Activated gamma-delta T cell treated with Interleukin-2 at 50 U/mL for 16 hours (primary cell): ENCODE measurements at regions not wholly inside any gene's neighbourhood (a gene's known extent, or its start where the extent isn't known, plus 50 kb on each side); places are given as distances from the start of the nearest gene placed in this dataset.

Experiments
- DNase-seq: peaks from one replicate; pipeline ENCODE4 v3.0.0-alpha.2; 2020

DNA sequence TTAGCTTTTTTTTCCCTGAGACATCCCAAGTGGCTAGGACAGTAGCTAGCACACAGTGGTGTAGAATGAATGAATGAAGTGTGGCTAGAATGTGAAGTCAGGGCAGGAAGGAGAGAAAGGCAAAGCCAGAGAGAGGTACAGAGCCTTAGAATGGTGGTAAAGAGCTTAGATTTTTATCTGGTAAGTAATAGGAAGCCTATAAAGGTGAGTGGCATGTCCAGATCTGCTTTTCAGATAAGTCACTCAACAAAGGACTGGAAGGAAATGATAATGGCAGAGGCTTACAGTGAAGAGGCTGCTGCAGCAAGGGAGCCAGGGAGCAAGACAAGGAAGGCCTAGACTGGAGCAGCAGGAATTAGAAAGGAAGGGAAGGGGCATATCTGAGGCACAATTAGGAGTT lies 96.0 kb upstream of the PRDM1 start:
- DNase-seq: no peak

- no peak for DNase-seq
These were observed 97.1 kb upstream of the PRDM1 start for GRCh38 chr6:105988812-105989577.

- DNase-seq: no peak
These were observed 97.8 kb upstream of the PRDM1 start for GRCh38 chr6:105988321-105988720.

GRCh38 chr6:105987516-105987915 lies 98.6 kb upstream of the PRDM1 start:
- DNase-seq: no peak

- no peak for DNase-seq
These were observed 99.1 kb upstream of the PRDM1 start for GRCh38 chr6:105986998-105987397.

GRCh38 chr6:105985816-105986632 lies 100.1 kb upstream of the PRDM1 start:
- DNase-seq: no peak

DNA sequence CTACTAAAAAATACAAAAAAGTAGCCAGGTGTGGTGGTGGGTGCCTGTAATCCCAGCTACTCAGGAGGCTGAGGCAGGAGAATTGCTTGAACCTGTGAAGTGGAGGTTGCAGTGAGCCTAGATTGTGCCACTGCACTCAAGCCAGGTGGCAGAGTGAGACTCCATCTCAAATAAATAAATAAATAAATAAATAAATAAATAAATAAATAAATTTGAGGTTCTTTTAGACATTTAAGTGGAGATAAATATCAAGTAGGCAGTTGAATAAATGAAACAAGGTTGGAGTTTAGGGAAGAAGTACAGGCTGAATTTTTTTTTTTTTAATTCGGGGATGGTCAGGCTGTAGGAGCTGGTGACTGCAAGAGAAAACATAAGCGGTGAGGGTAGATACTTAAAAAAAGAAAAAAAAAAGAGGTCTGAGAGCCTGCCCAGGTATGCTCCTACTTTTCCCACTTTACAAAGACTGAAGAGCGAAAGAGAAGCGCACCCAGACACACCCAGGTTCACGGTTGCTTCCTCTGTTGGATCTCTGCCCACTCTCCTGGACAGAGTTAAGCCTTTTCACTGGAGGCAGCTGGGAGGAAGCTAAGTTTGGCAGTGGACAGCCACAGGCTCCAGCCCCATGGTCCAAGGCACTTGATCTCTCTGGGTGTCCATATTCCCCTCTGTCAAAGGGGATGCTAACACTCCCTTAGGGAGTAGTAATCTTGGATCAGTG lies 100.9 kb upstream of the PRDM1 start:
- DNase-seq: no peak

DNA sequence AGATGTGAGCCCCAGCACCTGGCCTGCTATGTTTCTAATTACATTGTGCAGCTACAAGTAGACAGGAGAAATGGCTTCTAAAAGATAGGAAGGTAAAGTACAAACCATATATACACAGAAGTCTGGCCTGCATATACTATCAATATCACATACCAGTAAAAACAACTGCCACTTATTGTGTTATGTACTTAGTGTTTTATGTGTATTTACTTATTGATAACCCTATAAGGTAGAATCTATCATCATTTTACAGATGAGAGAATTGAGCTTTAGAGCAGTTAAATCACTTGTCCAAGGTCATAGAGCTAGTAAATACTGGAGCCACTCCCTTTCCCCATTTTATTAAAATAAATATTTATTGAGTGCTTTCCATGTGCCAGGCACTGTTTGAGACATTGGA lies 102.4 kb upstream of the PRDM1 start:
- no peak for DNase-seq

GRCh38 chr6:105982761-105983540 lies 103.2 kb upstream of the PRDM1 start:
- DNase-seq: no peak

GRCh38 chr6:105981888-105982358 lies 104.2 kb upstream of the PRDM1 start:
- no peak for DNase-seq

DNA sequence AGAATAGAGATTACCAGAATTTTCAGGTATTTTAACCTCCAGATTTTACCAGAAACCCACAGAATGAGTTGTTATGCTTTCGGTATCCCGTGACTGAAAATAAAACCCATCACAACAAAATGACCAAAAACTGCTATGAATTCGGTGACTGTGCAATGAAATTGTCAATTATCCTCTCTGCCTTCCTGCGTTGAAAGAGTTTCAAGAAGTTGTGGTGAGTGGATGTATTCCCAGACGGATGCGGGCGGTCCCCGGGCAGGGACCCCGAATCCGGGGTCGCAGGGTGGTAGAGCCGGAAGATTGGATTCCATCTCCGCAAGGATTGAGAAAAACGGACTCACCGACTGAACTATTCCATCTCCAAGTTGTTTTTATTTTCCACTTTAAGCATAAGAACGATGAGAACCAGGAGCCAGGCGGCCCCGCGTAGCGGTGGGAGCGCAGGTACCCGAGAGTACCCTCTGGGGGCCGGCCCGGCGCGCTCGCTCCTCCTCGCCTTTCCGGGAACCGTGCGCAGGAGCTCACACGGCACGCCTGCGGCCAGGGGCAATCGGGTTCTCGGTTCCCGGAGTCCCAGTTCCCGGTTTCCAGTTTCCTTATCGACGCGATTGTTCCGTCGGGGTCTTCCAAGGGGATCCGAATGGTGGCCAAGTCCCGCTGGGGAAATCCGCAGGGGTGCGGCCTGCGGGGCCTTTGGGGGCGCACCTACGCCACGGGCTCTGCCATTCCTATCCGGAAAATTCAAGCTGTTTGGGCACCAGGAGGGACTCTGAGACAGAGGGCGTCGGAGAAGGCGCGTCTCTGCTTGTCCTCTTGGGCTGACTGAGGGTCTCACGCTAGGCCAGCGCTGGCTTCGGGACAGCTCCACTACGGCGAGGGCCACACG lies 104.9 kb upstream of the PRDM1 start:
- peak; percentile 32 for DNase-seq

DNA sequence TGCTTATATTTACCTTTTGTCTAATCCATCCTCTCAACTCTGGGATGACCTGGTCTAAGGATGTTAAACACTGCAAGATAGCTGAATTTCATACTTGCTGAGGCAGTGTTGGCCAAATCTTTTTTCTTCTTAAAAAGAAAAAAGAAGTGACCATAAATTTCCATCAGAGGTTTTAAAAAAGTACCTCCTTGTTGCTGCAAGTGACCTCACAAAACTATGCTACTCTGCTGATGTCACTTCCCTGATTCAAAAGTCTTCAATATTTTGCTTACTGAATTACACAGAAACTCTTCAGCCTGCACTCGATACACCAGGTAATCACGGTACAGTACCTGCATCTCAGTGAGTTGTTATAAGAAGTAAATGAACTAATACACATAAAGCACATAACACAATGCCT lies 107.2 kb upstream of the PRDM1 start:
- no peak for DNase-seq

- no peak for DNase-seq
These were observed 108.1 kb upstream of the PRDM1 start for GRCh38 chr6:105977934-105978504.

DNA sequence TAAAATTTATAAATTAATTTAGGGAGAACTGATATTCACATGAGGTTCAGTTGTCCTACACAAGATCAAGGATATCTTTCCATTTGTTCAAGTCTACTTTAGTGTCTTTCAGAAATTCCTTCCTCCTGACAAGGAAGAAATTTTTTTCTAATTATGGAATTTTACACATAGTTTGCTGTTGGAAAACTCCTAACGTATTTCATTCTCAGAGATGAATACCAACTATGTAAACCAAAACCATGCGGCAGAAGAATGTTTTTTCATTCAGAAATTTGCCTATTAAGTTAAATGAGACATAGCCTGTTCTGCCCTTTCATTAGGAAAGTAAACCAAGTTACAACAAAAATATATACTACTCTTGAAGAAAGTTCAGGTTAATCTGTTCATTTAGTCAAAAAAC lies 111.2 kb upstream of the PRDM1 start:
- DNase-seq: no peak

GRCh38 chr6:105972440-105972839 lies 113.7 kb upstream of the PRDM1 start:
- no peak for DNase-seq

DNA sequence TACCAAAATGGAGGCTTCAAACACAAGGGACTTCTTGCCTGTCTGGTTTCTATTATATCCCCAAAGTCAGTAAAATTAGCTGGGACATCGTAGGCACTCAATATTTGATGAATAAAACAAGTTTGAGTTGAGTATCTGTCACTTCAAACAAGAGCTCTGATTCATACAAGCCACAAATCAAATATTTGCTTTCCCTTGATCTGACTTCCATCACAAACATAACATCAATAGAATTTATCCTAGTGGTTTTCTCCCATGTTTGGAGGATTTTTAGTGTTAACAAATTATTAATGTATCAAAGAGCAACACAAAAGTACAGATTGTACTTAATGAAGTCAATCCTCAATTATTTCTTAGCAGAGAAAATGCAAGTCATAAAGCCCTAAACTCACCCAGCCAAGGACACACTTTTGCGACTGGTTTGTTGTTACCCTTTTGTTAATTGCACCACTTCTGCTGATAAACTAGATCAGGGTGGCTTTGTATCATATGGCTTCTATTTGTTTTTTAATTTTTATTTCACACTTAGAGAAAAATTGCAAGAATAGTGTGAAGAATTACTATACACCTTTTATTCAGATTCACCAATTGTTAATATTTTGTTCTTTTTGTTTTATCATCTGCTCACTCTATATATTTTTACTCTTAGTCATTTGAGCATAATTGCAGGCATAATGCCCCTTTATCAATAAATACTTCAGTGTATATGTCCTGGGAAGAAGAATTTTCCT lies 117.4 kb upstream of the PRDM1 start:
- DNase-seq: no peak

DNA sequence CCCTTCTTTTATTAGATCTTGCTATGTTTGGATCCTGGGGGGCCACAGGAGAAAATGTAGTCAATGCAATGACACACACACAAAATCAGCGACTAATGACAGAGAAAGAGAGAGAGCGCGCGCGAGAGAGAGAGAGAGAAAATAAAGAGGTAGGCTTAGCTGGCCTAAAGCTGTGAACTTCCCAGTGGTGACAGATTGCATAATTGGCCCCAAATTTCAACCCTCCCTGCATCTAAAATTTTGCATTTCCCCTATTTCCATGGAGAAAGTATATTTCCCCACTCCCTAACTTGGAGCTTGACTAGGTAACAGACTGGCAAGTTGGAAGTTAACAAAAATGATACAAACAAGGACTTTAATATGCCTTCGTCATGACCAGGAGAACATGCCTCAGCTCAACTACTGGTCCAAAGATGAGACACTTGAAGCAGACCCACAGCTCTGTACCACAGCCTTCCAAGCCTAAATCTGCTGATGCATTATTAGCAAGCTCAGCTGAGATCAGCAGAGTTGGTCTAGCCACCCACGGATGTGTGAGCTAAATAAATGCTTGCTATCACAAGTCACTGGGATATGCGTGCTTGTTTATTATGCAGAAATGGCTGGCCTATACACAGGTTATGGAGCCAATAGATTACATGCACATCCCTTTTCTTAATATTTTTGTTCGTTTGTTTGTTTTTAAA lies 118.1 kb upstream of the PRDM1 start:
- DNase-seq: no peak

DNA sequence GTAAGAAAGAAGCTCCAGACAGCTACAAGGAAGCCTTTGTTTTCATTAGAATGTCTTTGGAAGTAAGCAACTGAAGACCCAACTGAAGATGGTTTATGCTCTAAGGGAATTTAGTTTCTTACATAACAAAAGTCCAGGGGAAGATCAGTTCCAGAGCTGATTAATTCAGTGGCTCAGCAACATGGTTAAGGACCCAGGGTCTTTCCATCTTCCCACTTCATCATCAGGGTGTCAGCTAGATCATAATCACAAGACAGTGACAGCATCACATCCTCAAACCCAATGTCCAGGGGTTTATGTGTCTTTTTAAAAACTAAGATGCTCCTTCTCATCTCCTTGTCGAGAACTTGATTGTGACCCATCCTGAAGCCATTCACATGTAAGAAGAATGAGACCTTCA lies 119.7 kb upstream of the PRDM1 start:
- no peak for DNase-seq

GRCh38 chr6:105964979-105965760 lies 121.0 kb upstream of the PRDM1 start:
- no peak for DNase-seq
